Caki2 (cell line): ENCODE measurements at regions not wholly inside any gene's neighbourhood (a gene's known extent, or its start where the extent isn't known, plus 50 kb on each side); places are given as distances from the start of the nearest gene placed in this dataset.
"Not testable (repeated sequence)": the region's sequence is repeated elsewhere in the genome, so short reads cannot be mapped to it uniquely, and the experiment has no call there.

Source experiments
- DNase-seq: peaks from one replicate; pipeline ENCODE4 v3.0.0-alpha.2; 2015; ENCODE audit warnings: low read depth
- in situ Hi-C: cut with HindIII; loops from 2 replicates; pipeline ENCODE4 v1.10.0; 2016; ENCODE audit warnings: low sequenced_read_pairs, low pct_unique_long_range_greater_than_20kb, mixed read lengths

DNA sequence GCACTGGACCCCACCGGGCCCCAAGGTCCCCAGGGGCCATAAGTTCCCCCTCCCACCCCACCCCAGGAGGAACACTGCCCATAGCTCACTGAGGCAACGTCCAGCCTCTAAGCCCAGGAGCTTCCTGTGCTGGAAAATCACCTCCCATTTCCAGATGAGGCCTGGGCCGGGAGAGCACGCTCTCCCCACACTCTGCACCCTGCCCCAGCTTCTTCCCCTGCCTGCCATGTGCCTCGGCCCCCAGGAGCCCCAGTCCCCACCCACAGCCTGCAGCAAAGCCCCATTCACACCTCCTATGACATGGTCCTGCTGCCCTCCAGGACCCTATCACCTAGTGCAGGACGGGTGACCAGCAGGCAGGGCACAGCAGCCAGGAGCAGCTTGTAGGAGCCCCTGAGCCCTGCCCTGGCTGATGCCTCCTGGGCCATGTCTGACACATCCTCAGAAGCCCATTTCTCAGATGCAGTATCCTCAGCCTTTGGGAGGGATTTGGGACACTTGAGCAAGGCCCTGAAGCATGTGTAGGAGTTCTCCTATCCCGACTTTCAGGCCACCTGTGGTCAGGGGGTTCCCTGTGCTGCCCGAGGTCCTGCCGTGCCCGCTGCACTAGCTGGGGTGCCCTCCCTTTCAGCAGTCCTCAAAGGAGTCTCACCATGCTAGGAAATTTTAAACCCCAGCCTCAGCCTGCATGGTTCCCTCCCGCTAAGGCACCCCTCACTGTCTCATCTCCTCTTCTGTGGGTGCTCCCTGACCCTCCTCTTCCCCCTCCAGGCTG is 119.4 kb upstream of the FOXD4L5 start:
- DNase-seq = no peak
- in situ Hi-C loops = no loop called here

DNA sequence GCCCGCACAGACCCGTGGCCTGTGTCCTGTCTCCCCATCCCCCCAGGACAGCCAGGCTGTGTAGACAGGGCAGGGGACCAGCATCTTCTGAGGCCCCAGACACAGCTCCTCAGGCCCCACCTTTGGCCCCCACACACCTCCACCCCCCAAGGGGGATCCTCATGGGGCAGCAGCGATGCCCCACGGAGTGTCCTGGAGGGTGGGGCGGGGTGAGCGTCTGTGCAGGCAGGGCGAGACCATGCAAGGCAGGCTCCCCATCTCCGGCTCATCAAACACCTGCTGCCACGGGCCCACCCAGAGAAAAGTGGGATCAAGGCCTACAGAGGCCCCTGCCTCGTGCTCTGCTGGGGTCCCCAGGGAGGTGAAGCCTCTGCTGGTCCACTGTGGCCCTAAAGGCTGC is 118.7 kb upstream of the FOXD4L5 start:
- in situ Hi-C loops = no loop called here
- no peak for DNase-seq

DNA sequence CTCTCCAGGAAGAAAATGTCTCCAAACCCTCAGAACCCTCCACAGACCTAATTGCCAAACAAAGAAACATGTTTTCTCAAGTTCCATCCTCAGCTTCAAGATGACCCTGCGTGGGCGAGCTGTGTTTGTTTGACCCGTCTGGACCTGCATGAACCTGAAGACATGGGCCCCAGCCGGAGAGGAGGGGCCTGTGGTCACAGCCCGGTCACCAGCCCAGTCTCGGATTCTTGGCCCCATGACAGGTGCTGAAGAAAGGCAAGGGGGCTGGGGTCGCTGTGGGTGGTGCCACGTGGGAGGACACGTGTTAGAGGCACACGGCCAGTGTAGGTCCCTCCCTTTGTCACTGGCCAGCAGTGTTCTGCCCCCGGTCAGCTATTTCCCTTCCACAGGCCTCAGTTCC is 118.1 kb upstream of the FOXD4L5 start:
- in situ Hi-C loops, DNase-seq: not testable (repeated sequence)

DNA sequence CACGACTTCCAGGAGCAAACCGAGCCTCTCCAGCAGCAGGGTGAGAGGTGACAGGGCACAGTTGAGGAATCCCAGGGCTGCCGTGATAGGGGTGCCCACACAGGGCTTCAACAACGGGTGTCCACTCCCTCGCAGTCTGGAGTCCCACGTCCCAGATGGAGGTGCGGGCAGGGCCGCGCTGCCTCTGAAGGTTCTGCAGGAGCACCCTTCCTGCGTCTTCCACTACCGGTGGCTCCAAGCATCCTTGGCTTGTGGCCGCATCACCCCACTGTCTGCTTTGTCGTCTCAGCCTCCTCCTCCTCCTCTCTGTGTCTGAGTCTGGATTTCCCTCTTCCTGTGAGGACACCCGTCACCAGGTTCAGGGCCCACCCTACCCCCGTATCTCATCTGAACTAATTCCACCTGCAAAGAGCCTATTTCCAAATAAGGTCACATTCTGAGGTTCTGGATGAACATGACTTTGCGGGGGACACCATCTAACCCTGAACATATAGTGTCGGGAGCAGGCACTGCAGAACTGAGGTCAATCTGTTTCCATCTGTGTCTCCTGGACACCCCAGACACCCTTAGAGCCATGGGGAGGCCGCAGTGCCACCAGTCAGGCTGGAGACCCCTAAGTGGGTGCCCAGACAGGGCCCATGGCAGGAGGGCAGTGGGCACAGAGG is 117.3 kb upstream of the FOXD4L5 start:
- in situ Hi-C loops, DNase-seq: not testable (repeated sequence)

DNA sequence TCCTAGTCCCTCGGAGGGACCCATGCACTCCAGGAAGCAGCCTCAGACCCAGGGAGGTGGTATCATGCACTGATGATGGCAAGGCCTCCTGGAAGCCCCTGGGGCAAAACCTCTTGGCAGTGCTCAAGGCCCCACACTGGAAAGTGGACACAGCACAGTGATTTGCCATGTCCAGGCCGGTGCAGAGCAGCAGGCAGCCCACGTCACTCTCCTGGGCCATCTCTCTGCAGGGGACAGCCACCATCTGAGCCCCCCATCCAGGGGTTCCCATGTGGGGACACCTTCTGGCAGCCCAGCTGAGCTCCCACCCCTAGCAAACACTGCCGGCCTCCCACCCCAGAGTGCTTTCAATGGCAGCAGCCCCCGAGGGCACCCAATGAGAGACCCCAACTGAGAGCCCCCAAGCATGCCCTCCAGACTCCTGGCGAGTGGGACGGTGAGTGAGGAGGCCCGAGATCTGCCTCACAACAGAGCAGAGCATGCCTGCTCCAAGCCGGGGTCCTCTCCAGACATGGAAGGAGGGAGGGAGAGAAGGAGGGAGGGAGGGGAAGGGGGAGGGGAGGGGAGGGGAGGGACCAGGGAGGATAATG is 116.5 kb upstream of the FOXD4L5 start:
- DNase-seq, in situ Hi-C loops: not testable (repeated sequence)

DNA sequence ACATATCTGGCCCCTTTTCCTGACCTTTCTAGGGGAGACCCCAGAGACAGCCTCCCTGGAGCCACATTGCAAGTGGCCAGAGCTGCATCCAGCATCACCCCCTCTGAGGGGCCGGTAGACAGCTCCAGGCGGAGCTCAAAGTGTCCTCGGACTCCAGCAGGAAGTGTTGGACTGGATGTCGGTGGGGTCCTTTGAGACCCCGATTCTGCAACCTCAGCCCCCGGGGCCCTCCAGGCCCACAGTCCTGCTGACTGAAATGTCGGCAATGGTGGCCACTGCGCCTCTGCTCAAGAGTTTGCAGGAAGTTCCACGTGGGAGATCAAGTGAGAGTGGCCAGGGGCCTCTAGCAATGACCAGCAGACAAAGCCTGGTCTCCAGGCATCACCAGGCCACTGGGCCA is 115.9 kb upstream of the FOXD4L5 start:
- in situ Hi-C loops = no loop called here
- no peak for DNase-seq

DNA sequence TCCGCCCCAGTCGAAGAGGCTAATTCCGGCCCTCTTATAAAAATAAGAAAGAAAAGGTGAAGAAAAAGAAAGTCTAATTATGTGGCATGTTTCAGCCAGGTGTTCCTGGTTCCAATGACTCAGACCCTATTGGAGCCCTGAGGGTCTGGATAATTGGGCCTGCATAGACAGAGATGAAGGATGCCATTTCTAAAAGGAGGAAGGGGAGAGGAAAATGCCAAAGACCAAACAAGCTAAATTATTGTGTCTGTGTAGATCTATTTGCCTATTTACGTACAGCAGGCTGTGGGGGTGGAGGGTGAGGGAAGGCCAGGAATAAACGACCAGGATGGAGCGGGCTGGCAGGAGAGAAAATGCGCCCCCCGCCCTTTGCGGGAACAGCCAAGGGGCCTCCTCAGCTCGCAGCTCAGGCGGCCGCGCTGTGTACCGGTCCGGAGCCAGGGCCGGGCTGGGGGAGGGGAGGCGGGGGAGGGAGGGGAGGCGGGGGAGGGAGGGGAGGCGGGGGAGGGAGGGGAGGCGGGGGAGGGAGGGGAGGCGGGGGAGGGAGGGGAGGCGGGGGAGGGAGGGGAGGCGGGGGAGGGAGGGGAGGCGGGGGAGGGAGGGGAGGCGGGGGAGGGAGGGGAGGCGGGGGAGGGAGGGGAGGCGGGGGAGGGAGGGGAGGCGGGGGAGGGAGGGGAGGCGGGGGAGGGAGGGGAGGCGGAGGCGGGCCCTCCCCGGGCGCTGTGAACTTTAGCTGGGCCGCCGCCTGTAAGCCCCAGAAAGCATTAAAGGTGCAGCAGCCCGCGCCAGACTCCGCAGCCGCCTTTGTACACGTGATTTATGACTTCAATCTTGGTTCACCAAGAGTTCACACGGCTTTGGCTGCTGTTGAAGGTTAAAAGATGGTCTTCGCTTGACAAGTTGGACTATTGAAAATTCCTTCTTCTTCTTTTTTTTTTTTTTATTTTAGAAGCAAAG is 113.0 kb upstream of the FOXD4L5 start:
- DNase-seq, in situ Hi-C loops: not testable (repeated sequence)

DNA sequence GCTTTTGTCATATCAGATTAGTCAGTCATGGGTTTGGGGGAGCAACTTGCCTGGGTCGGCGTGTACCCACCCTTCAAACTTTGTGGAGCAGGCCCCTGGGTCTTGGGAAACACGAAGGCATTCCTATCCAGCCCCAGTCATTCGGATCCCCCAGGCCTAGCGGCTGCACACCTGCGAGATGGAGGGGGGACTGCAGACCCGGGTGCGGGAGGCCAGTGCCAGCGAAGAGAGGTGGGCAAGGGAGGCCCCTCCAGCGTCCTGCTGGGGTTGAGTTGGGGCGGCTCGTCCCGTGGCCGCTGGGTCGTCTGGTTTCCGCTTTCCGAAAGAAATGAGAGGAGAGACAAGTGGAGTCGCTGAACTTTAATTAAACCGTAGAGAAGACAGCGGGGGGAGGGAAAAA is 112.2 kb upstream of the FOXD4L5 start:
- in situ Hi-C loops, DNase-seq: not testable (repeated sequence)

DNA sequence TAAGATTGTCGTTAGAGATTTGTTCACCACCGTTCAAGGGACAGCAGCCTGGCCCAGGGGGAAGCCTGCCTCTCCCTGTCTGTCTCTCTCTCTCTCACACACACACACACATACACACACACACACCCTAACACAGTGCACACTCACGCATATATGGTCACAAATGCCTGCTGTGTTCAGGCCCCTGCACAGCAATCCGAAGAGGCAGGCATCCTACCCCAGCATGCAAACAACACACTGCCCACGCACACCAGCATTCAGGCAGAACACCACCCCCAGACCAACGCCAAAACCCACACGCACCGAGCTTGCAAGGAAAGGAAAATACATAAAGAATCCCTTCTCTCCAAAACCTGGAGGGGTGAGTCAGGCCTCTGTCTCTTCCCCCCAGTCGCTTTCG is 111.6 kb upstream of the FOXD4L5 start:
- DNase-seq, in situ Hi-C loops: not testable (repeated sequence)

DNA sequence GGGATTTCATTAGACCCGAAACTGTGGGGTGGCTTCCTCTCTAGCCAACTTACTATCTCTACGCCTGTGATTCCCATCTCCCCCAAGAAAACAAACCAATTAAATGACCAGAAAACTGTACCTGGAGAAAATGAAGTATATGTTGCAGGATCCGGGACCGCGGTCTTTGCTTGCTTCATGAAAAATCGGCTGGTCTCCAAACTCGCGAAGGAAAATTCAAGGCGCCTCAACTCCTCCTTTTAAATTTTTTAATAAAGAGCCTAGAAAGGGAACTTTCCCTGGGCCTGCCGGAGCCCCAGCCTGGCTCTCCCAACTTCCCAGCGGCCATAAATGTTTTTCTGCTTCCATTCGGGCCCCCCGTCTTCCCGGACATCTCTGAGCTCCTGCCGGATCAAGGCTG is 110.8 kb upstream of the FOXD4L5 start:
- DNase-seq, in situ Hi-C loops: not testable (repeated sequence)

DNA sequence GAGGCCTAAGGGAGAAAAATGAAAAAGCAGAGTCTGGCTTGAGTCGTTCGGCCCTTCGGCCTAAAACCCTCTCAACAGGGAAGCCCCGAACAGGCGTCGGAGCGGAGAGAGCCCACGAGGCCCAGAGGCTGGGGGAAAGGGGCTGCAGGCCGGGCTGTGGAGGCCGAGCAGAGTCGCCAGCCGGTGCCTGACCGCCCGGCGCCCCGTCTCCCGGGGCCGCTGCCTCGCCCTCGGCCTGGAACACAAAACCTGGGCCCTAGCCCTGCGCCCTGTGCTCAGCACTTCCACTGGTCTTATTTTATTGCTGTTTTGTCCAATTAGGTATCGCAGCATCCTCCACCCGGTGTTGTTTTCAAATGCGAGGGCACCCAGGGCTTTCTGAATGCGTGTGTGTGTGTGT is 110.1 kb upstream of the FOXD4L5 start:
- in situ Hi-C loops, DNase-seq: not testable (repeated sequence)

DNA sequence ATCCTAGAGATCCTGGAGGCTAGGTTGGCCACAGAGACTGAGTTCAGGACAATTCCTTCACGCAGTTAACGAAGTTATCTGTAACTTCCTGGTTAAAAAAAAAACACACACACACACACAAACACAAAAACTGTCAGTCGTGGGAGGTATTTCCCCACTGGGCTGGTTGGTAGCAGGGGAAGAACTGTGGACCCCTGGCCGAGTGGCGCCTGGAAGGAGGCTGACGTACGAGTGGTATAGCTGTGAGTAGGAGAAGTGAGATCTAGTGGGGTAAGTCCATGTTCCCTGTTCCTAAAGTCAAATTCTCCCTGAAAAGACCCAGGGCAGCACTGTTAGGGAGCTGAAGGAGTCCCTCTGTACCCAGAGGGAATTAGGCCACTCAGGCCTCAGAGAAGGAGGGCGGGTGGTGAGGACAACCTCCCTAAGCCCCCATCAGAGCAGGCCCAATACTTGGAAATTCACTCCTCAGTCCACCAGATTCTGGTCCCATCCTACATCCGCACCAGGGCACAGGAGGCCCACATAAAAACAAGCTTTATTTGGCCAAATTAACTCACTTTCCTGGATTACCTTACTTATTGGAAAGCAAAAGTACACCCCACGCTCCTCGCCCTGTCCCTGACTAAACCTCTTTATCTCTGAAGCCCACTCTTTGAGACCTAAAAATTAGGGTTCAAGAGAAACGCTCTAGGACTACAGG is 108.3 kb upstream of the FOXD4L5 start:
- DNase-seq, in situ Hi-C loops: not testable (repeated sequence)

DNA sequence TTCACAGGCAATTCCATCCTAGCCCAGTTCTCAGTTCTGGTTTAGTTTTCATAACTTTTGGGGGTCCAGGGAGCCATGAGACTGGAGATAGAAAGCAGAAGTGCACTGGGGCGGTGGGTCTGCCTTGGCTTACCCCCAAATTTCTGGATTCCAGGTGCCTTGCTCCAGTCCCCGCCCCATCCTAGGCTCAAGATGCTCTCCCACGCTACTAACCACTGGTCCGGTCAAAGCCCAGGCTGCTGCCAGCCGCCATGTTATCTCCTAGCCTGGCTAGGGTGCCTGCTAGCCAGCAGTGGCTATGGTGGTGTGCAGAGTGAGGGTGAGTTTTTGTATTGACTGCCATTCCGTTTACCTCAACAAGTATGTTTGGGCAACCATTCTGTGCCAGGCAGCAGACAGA is 107.6 kb upstream of the FOXD4L5 start:
- in situ Hi-C loops, DNase-seq: not testable (repeated sequence)

DNA sequence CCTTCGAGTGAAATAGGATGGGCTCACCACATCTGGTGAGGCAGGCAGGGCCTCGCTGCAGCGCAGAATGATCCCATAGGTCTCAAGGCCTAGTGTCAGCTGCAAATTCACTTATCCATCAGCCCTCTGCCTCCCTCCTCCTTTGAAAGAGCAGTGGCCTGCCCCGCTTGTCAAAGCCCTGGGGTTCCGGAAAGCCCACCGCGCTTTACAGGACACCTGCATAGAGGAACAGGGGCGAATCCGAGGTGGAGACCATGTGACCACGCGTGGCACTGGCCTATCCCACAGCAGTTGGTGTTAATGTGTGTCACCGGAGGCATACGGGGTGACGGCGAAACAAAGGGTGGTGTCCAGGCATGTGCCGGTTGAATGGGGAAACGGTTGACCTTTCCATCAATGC is 104.7 kb upstream of the FOXD4L5 start:
- DNase-seq, in situ Hi-C loops: not testable (repeated sequence)

DNA sequence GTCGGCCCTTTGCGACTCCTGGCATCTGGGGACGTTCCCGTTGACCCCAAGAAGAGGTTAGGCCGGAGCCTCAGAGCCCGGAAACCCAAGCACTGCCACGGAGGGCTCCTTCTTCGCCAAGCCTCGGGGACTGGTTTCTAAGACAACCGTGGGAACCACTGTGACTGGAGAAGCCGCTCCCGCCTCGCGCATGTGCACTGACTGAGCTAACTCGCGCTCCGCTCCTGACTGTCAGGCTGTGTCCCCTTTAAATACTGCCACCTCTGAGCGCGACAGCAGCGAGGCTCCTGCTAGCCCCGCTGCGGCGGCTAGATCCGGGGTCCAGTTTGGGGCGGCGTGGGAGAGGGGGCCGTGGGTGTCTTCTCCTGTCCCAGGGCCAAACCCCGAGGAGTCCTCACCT is 104.2 kb upstream of the FOXD4L5 start:
- in situ Hi-C loops, DNase-seq: not testable (repeated sequence)

DNA sequence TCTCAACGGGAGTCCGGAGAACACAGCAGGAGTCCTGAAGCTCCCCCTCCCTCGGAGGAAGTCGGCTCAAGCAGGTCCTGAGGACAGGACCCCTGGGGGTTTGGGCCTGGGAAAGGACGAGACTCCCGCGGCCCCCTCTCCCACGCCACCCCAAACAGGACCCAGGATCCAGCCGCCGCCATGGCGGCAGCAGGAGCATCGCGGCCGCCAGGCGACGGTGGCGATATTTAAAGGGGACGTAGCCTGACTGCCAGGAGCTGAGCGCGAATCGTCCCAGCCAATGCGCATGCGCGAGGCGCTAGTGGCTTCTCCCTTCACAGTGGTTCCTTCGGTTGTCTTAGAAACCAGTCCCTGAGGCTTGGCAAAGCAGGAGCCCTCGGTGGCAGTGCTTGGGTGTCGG is 101.7 kb upstream of the FOXD4L5 start:
- peak; percentile 62 for DNase-seq
- in situ Hi-C loops = not testable (repeated sequence)

DNA sequence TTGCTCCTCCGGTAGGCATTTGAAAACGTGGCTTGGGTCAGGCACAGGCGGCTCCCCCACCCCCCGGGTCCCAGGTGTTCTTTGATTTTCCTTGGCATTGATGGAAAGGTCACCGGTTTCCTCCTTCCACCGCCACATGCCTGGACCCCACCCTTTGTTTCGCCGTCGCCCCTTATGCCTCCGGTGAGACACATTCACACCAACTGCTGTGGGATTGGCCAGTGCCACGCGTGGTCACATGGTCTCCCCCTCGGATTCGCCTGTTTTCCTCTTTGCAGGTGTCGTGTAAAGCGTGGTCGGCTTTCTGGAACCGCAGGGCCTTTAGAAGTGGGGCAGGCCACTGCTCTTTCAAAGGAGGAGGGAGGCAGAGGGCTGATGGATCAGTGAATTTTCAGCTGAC is 101.2 kb upstream of the FOXD4L5 start:
- DNase-seq, in situ Hi-C loops: not testable (repeated sequence)

DNA sequence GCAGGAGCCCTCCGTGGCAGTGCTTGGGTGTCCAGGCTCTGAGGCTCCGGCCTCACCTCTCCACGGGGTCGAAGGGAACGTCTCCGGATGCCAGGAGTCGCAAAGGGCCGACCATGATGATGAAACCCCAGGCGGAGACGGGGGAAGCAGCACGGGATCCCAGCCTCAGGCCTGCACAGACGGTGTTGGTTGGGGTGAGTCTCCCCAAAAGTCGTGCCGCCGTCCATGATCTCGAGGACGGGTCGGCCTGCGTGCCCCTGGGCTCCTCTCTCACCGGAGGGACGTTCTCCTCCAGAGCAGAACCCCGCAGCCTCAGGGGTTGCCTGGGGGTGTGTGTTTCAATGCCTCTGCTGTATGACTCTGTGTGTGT is 100.6 kb upstream of the FOXD4L5 start:
- in situ Hi-C loops, DNase-seq: not testable (repeated sequence)
